ENCODE measurements at regions not wholly inside any gene's neighbourhood (a gene's known extent, or its start where the extent isn't known, plus 50 kb on each side); places are given as distances from the start of the nearest gene placed in this dataset.

DNA sequence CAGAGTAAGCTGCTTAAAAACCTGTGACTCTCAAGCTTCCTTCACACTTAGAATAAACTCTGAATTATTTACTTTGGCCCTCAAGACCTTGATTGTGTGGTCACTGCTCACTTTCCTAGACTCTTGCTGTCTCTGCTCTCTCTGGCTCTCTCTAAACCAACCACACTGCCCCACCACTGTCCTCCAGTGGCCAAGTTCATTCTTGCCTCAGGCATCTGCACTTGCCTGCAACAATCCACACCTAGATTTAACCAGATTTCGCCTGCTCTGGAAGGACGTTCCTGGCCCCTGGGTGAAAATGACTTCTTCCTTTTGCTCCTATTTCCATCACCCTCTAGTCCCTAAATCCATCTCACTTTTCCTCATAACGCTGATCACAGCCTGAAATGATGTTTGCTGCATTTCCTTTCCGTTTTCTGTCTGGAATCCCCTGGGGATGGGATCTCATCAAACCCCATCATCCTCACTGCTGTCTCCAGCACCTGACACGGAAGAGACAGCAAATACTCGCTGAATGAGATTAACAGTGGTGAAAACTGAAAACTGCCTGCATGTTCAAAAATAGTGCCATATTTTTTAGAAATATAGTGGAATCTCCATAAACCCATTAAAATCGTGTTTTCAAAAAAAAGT is 232.6 kb downstream of the UQCRFS1 start:
- TF ChIP-seq, protein P1, sequence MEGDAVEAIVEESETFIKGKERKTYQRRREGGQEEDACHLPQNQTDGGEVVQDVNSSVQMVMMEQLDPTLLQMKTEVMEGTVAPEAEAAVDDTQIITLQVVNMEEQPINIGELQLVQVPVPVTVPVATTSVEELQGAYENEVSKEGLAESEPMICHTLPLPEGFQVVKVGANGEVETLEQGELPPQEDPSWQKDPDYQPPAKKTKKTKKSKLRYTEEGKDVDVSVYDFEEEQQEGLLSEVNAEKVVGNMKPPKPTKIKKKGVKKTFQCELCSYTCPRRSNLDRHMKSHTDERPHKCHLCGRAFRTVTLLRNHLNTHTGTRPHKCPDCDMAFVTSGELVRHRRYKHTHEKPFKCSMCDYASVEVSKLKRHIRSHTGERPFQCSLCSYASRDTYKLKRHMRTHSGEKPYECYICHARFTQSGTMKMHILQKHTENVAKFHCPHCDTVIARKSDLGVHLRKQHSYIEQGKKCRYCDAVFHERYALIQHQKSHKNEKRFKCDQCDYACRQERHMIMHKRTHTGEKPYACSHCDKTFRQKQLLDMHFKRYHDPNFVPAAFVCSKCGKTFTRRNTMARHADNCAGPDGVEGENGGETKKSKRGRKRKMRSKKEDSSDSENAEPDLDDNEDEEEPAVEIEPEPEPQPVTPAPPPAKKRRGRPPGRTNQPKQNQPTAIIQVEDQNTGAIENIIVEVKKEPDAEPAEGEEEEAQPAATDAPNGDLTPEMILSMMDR (IDR thresholded peaks at IDR 0.05), result peak in 1 of 4 donors; percentile 5
- no peak for TF ChIP-seq POLR2A (IDR thresholded peaks at IDR 0.05)
